ENCODE measurements at regions not wholly inside any gene's neighbourhood (a gene's known extent, or its start where the extent isn't known, plus 50 kb on each side); places are given as distances from the start of the nearest gene placed in this dataset.
A peak's percentile ranks its signal among the peaks of the same experiment; 100 is the strongest.

- no peak for TF ChIP-seq EZH2 (IDR thresholded peaks at IDR 0.05; ENCODE audit: borderline replicate concordance, low read depth, low read length, severe bottlenecking)
- no peak for TF ChIP-seq CTCF (IDR thresholded peaks at IDR 0.05; ENCODE audit: borderline replicate concordance, extremely low read depth, low read length, poor library complexity, severe bottlenecking)
Observed at GRCh38 chr18:2035056-2035455, 536.2 kb downstream of the METTL4 start.

GRCh38 chr18:2036086-2036485 is 535.2 kb downstream of the METTL4 start:
- ATAC-seq (ENCODE audit: insufficient read depth, low read depth): no peak
- Histone ChIP-seq H4K20me1 (ENCODE audit: insufficient read depth, low read length) (no peaks in the 10 kb centered on the region), H3K4me3 (ENCODE audit: low read depth in 1 of 2, low read length in 2 of 2) (no peak overlapping the region), H2AFZ (ENCODE audit: low read depth, low read length) (no peak overlapping the region), H3K27me3 (ENCODE audit: insufficient read depth, low read length, poor library complexity) (peaks cover 5% of the 10 kb centered on the region), H3K36me3 (ENCODE audit: insufficient read depth, low read length) (no peaks in the 10 kb centered on the region), H3K79me2 (ENCODE audit: insufficient read depth, low read length) (no peaks in the 10 kb centered on the region), H3K9me3 (ENCODE audit: insufficient read depth, low read length, severe bottlenecking) (no peaks in the 10 kb centered on the region), H3K27ac (ENCODE audit: low read length) (no peak overlapping the region), H3K9ac (ENCODE audit: low read depth, low read length) (no peak overlapping the region), H3K4me1 (ENCODE audit: insufficient read depth, low read length) (no peaks in the 10 kb centered on the region), H3K4me2 (ENCODE audit: insufficient read depth, low read length) (no peak overlapping the region)
- DNase-seq: no peak
- TF ChIP-seq EZH2 (IDR thresholded peaks at IDR 0.05; ENCODE audit: borderline replicate concordance, low read depth, low read length, severe bottlenecking): no peak
- TF ChIP-seq CTCF (IDR thresholded peaks at IDR 0.05; ENCODE audit: borderline replicate concordance, extremely low read depth, low read length, poor library complexity, severe bottlenecking): no peak

More at GRCh38 chr18:2035056-2035455, 536.2 kb downstream of the METTL4 start:
- Histone ChIP-seq H3K27me3 (ENCODE audit: insufficient read depth, low read length, poor library complexity) (peaks cover 5% of the 10 kb centered on the region), H3K79me2 (ENCODE audit: insufficient read depth, low read length) (no peaks in the 10 kb centered on the region), H3K4me2 (ENCODE audit: insufficient read depth, low read length) (no peak overlapping the region), H3K27ac (ENCODE audit: low read length) (no peak overlapping the region), H3K36me3 (ENCODE audit: insufficient read depth, low read length) (no peaks in the 10 kb centered on the region), H2AFZ (ENCODE audit: low read depth, low read length) (no peak overlapping the region), H3K4me3 (ENCODE audit: low read depth in 1 of 2, low read length in 2 of 2) (no peak overlapping the region), H4K20me1 (ENCODE audit: insufficient read depth, low read length) (no peaks in the 10 kb centered on the region), H3K9ac (ENCODE audit: low read depth, low read length) (no peak overlapping the region), H3K9me3 (ENCODE audit: insufficient read depth, low read length, severe bottlenecking) (no peaks in the 10 kb centered on the region), H3K4me1 (ENCODE audit: insufficient read depth, low read length) (no peaks in the 10 kb centered on the region)
- no peak for ATAC-seq (ENCODE audit: insufficient read depth, low read depth)
- DNase-seq: no peak

- H3K27me3 ChIP-seq (ENCODE audit: insufficient read depth, low read length, poor library complexity): peaks cover 3% of the 10 kb centered on the region
- no peaks in the 10 kb centered on the region for H3K4me1 ChIP-seq (ENCODE audit: insufficient read depth, low read length)
- ATAC-seq (ENCODE audit: insufficient read depth, low read depth) (no peak), DNase-seq (no peak)
- no peak overlapping the region for H3K9ac ChIP-seq (ENCODE audit: low read depth, low read length)
- H3K4me2 ChIP-seq (ENCODE audit: insufficient read depth, low read length): no peak overlapping the region
- no peak overlapping the region for H3K27ac ChIP-seq (ENCODE audit: low read length)
- no peak overlapping the region for H2AFZ ChIP-seq (ENCODE audit: low read depth, low read length)
- no peaks in the 10 kb centered on the region for H3K36me3 ChIP-seq (ENCODE audit: insufficient read depth, low read length)
- no peaks in the 10 kb centered on the region for H4K20me1 ChIP-seq (ENCODE audit: insufficient read depth, low read length)
- TF ChIP-seq EZH2 (IDR thresholded peaks at IDR 0.05; ENCODE audit: borderline replicate concordance, low read depth, low read length, severe bottlenecking) (no peak), CTCF (IDR thresholded peaks at IDR 0.05; ENCODE audit: borderline replicate concordance, extremely low read depth, low read length, poor library complexity, severe bottlenecking) (no peak)
- no peaks in the 10 kb centered on the region for H3K9me3 ChIP-seq (ENCODE audit: insufficient read depth, low read length, severe bottlenecking)
- H3K4me3 ChIP-seq (ENCODE audit: low read depth in 1 of 2, low read length in 2 of 2): no peak overlapping the region
- H3K79me2 ChIP-seq (ENCODE audit: insufficient read depth, low read length): no peaks in the 10 kb centered on the region
Observed at GRCh38 chr18:2040279-2040678, 531.0 kb downstream of the METTL4 start.

GRCh38 chr18:2049986-2050385 is 521.3 kb downstream of the METTL4 start:
- peak; percentile 98 for ATAC-seq (ENCODE audit: insufficient read depth, low read depth)
- Histone ChIP-seq H3K27ac (ENCODE audit: low read length) (peak overlapping the region; percentile 74), H3K4me3 (ENCODE audit: low read depth in 1 of 2, low read length in 2 of 2) (peak overlapping the region in 1 of 2 experiments; percentile 10; a peak in 1 of 4 replicates), H3K9ac (ENCODE audit: low read depth, low read length) (peak overlapping the region; percentile 24; the same call in 1 of the 2 replicates), H3K9me3 (ENCODE audit: insufficient read depth, low read length, severe bottlenecking) (no peaks in the 10 kb centered on the region), H3K4me1 (ENCODE audit: insufficient read depth, low read length) (peaks cover 16% of the 10 kb centered on the region), H3K36me3 (ENCODE audit: insufficient read depth, low read length) (no peaks in the 10 kb centered on the region), H2AFZ (ENCODE audit: low read depth, low read length) (peak overlapping the region; percentile 70), H3K27me3 (ENCODE audit: insufficient read depth, low read length, poor library complexity) (no peaks in the 10 kb centered on the region), H3K79me2 (ENCODE audit: insufficient read depth, low read length) (no peaks in the 10 kb centered on the region), H4K20me1 (ENCODE audit: insufficient read depth, low read length) (no peaks in the 10 kb centered on the region), H3K4me2 (ENCODE audit: insufficient read depth, low read length) (peak overlapping the region; percentile 50)
- no peak for TF ChIP-seq EZH2 (IDR thresholded peaks at IDR 0.05; ENCODE audit: borderline replicate concordance, low read depth, low read length, severe bottlenecking)
- TF ChIP-seq CTCF (IDR thresholded peaks at IDR 0.05; ENCODE audit: borderline replicate concordance, extremely low read depth, low read length, poor library complexity, severe bottlenecking): no peak
- DNase-seq: peak; percentile 18

All from DND-41 (cell line).